ENCODE measurements at regions not wholly inside any gene's neighbourhood (a gene's known extent, or its start where the extent isn't known, plus 50 kb on each side); places are given as distances from the start of the nearest gene placed in this dataset.
"Not testable (repeated sequence)": the region's sequence is repeated elsewhere in the genome, so short reads cannot be mapped to it uniquely, and the experiment has no call there.

GRCh38 chr9:115770521-115770920, 383.1 kb upstream of the PAPPA start:
- no peak for DNase-seq
- intact Hi-C loops (cut with DNase I), result no loop called here

GRCh38 chr9:115775659-115776058, 377.9 kb upstream of the PAPPA start:
- intact Hi-C loops (cut with DNase I), result no loop called here
- DNase-seq, result no peak

DNA sequence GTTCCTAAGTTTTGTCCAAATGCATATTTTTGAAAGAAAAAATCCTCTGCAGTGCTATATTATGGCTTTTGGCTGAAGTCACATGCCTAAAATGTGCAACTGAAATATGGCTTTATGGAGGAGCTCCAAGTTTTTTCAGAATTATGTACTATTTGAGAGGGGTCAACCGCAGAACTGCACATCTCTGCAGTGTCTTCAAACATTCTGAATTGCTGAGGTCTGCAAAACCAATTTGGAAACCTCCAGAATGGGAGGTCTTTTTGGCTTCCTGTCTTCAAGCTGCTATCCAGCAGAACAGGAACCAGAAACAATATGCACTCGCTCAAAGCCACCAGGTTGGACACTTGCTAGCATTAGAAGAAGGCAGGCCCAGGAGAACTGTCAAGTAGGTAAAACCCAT, 376.0 kb upstream of the PAPPA start:
- no peak for DNase-seq
- intact Hi-C loops (cut with DNase I), result no loop called here

GRCh38 chr9:115781070-115781736, 372.4 kb upstream of the PAPPA start:
- DNase-seq, result no peak
- intact Hi-C loops (cut with DNase I), result no loop called here

GRCh38 chr9:115786321-115786720, 367.3 kb upstream of the PAPPA start:
- intact Hi-C loops (cut with DNase I), result no loop called here
- no peak for DNase-seq

- intact Hi-C loops (cut with DNase I), result no loop called here
- DNase-seq, result no peak
Observed at GRCh38 chr9:115790520-115790919, 363.1 kb upstream of the PAPPA start.

DNA sequence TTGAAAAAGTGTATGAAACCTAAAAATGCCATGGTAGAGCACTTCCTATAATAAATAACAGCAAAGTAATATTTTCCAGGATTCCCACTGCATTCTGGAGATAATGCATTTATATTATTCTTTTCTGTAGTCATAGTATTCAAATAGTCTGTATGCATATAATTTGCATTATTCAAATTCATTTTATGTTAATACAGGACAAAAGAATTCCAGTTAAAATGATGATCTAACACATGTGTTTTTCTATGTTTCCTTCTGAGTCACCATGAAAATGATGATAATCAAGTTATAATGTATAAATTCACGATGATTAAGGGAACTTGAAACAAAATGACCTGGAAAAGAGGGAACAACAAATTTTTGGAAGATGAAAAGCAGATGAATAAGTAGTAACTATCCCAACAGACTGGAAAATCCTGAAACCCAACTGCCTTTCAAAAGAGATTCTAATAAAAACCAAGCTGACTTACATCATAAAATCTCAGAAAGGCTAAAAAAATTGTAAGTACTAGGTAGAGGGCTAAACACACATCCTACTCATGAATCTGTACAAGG, 358.6 kb upstream of the PAPPA start:
- no peak for DNase-seq
- intact Hi-C loops (cut with DNase I), result no loop called here

DNA sequence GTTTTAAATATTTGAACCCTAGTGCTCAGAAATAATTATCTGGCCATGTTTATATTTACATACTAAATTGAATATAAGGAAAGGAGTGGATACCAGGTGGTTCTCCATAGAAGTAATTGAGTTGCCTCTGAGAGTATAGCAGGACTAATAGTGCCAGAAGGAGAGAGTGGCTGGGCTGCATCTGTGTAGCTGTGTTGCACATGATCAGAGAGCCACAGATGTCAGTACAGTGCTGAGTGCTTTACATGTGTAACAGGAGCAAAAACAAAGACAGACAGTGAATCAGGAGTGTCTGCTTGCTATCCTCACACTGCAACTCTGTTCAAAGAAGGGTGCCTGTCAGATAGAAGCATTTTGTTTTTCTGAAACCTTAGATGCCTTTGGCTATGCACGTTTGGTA, 353.9 kb upstream of the PAPPA start:
- intact Hi-C loops (cut with DNase I), result no loop called here

DNA sequence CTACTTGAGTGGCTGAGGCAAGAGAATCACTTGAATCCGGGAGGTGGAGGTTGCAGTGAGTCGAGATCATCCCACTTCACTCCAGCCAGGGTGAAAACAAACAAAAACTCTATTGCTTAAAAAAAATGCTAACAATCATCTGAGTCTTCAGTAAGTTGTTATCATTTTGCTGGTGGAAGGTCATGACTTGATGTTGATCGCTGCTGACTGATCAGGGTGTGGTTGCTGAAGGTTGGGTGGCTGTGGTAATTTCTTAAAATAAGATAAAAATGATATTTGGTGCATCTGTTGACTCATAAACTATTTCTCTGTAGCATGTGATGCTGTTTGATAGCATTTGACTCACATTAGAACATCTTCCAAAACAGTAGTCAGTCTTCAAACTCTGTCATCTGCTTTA, 349.4 kb upstream of the PAPPA start:
- intact Hi-C loops (cut with DNase I), result no loop called here
- DNase-seq, result no peak

More for the DNA sequence above, 353.9 kb upstream of the PAPPA start:
- no peak for DNase-seq

GRCh38 chr9:115808108-115808507, 345.5 kb upstream of the PAPPA start:
- intact Hi-C loops (cut with DNase I), result no loop called here
- no peak for DNase-seq

DNA sequence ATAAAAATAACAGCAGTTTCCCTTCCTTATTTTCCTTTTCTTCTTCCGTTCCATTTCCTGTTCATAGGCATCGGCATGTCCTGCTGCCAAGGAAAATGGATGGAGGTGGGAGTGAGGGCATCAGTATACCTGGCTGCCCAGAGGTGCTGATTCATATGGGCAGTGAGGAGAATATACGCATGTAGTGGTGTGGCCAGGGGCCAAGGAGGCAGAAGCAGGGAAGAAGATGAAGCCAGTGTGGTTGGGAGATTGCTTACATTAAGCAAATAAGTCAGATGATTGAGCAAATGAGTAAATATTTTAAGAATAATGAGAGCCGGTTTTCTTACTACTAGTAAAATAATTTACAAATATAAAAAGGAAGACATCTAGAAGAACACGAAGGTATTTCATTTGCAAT, 344.9 kb upstream of the PAPPA start:
- intact Hi-C loops (cut with DNase I), result no loop called here
- DNase-seq, result no peak

DNA sequence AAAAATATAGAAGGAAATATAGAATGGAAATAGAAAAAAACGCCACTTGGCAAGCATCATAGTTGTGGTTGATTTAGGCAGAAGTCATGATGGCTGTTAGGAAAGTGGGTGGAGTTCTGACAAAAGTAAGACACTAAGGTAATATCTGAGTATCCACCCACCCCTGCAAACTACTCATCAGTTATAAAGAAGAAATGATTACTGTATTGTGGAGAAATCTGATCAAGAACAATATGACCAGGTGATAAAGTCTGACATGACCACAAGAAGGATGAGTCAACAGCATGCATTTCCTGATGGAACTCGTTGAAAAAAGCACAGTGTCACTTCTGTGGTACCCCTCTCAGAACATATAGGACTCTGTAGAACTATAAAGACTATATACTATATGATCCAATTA, 343.4 kb upstream of the PAPPA start:
- intact Hi-C loops (cut with DNase I), result no loop called here
- DNase-seq, result no peak

DNA sequence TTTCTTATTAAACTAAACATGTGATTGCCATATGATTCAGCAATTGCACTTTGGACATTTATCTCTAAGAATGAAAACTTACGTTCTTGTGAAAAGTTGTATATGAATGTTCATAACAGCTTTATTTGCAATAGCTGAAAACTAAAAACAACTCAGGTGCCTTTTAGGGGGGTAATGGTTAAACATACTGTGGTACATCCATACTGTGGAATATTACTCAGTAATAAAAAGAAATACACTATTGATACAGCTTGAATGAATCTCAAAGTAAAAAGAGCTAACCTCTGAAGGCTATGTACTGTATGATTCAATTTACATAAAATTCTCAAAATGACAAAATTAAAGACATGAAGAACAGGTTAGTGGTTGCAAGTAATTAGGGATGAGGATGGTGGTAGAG, 339.5 kb upstream of the PAPPA start:
- intact Hi-C loops (cut with DNase I), result no loop called here

DNA sequence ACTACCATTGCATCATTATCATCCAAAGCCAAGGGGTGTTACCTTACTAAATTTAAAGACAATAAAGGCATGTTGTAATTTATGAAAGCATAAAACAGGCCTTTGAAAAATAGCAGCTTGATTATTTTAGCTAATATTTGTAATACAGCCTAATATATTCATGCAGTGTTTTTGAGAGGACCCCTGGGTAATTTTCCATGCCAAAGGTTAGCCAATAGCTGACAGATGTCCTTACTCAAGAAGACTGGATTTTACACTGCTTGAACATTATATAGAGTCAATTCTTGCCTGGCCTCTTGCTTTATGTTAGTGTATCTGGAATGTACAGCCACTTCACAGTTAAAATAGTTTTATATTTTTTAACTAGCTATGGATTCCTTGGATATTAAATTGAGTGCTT, 337.8 kb upstream of the PAPPA start:
- DNase-seq, result no peak
- intact Hi-C loops (cut with DNase I), result no loop called here

More for the DNA sequence above, 339.5 kb upstream of the PAPPA start:
- DNase-seq, result no peak

DNA sequence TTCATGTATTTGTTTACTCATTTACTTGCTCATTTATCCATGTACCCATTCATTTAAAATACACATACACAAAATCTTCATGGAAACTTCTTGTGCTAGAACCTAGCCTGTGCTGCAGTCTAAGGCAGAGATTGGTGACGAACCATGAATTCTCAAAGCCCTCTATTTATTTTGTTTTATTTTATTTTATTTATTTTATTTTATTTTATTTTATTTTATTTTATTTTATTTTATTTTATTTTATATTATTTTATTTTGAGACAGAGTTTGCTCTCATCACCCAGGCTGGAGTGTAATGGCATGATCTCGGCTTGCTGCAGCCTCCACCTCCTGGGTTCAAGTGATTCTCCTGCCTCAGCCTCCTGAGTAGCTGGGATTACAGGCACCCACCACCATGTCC, 334.9 kb upstream of the PAPPA start:
- intact Hi-C loops (cut with DNase I), result not testable (repeated sequence)
- peak in 1 of 42 donors; percentile 1 for DNase-seq

- DNase-seq, result no peak
- intact Hi-C loops (cut with DNase I), result no loop called here
Observed at GRCh38 chr9:115832031-115832430, 321.6 kb upstream of the PAPPA start.

- intact Hi-C loops (cut with DNase I), result no loop called here
- DNase-seq, result no peak
Observed at GRCh38 chr9:115837618-115838017, 316.0 kb upstream of the PAPPA start.

- intact Hi-C loops (cut with DNase I), result no loop called here
- DNase-seq, result no peak
Observed at GRCh38 chr9:115838417-115838816, 315.2 kb upstream of the PAPPA start.

DNA sequence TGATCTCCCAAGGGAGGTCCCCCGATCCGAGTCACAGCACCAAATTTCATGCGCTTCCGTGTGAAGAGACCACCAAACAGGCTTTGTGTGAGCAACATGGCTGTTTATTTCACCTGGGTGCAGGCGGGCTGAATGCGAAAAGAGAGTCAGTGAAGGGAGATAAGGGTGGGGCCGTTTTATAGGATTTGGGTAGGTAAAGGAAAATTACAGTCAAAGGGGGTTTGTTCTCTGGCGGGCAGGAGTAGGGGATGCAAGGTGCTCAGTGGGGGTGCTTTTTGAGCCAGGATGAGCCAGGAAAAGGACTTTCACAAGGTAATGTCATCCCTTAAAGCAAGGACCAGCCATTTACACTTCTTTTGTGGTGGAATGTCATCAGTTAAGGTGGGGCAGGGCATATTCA, 309.2 kb upstream of the PAPPA start:
- DNase-seq; intact Hi-C loops (cut with DNase I): not testable (repeated sequence)

GRCh38 chr9:115845648-115846312, 307.8 kb upstream of the PAPPA start:
- no peak for DNase-seq

DNA sequence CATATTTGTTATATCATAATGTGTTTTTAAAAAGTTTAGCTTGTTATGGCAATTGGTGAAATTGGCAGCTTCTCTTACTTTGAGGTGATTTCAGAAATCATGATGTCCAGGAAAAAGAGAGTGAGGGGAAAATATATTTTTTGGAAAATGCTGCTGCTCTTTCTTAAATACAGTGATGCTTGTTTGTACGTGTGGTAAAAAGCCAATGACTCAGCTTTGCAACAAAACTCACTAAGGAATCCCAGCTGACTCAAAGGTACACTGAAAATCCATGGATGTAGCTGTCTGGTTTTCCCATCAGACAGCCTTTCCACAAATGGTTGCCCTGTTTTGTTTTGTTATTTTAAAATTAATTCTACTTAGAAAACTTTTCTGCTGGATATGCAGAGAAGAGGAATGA, 306.4 kb upstream of the PAPPA start:
- intact Hi-C loops (cut with DNase I), result no loop called here
- no peak for DNase-seq

More at GRCh38 chr9:115845648-115846312, 307.8 kb upstream of the PAPPA start:
- intact Hi-C loops (cut with DNase I), result no loop called here

Data from head of caudate nucleus (tissue), 42 donors.